HG03469 (cell line): ENCODE measurements at regions not wholly inside any gene's neighbourhood (a gene's known extent, or its start where the extent isn't known, plus 50 kb on each side); places are given as distances from the start of the nearest gene placed in this dataset.

Source experiments
- ATAC-seq: cut with Tn5 transposase; IDR thresholded peaks from one replicate; pipeline ENCODE4 v1.9.1; 2021; ENCODE audit warnings: mild to moderate bottlenecking, moderate library complexity, moderate number of reproducible peaks; ENCODE audit not compliant: unreplicated experiment

- no peak for ATAC-seq
These were observed 618.7 kb downstream of the DIAPH3 start for GRCh38 chr13:59545007-59545406.

DNA sequence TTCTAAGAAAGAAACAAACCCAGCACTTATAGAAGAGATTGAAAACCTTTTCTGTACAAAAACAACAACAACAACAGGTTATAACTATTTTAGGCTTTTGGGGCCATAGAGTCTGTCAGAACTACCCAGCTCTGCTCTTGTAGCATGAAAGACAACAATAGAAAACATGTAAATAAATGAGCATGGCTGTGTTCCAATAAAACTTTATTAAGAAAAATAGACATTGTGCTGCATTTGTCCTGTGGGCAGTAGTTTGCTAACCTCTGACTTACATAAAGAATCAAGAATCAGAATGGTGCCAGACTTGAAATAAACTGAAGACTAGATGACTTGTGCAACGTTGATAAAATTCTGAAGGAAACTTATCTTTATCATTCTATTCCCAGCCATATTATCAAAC, 617.5 kb downstream of the DIAPH3 start:
- ATAC-seq = no peak

DNA sequence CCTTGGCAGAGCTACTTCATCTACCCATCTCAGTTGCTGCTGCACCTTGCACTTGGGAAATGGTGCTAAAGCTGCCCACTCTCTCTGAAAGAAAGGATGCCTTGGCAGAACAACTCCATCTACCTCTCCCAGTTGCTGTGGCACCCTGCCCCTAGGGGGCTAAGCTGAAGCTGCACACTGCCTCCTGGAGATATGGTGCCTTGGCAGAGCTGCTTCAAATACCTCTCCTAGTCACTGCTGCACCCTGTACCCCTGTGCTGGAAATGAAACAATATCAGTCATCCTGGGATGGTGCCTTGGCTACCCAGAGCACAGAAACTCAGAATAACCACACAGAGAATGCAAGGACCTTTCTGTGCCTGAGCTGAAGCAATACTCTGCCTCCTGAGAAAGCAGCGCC, 615.8 kb downstream of the DIAPH3 start:
- no peak for ATAC-seq

DNA sequence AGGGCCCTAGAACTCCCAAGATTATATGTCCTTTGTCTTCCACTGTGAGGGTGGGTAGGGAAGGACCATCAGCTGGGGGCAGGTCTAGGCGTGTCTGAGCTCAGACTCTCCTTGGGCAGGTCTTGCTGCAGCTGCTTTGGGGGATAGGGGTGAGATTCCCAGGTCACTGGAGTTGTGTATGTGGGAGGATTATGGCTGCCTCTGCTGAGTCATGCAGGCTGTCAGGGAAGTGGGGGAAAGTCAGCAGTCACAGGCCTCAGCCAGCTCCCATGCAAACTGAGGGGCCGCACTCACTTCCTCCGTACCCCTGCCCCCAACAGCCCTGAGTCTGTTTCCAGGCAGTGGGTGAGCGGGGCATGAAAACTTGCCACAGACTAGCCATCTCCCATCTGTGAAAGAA, 600.8 kb downstream of the DIAPH3 start:
- no peak for ATAC-seq

DNA sequence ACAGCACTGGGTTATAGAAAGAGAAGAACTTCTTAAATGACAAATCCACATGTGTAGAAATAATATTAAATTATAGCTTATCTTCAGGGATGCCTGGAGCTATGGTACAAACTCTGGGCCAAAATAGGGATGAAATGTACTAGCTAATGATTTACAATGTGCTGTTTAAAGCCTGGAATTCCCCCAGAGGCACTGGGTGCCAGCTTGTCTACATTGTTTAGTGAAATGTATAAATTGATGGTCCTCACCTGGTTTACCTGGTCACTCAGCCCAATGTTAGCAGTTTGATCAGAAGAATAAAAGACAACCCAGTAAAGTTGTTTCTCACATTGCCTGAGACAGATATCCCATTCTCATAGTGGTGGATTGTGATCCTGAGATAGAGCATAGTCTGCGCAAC, 597.2 kb downstream of the DIAPH3 start:
- ATAC-seq = no peak

DNA sequence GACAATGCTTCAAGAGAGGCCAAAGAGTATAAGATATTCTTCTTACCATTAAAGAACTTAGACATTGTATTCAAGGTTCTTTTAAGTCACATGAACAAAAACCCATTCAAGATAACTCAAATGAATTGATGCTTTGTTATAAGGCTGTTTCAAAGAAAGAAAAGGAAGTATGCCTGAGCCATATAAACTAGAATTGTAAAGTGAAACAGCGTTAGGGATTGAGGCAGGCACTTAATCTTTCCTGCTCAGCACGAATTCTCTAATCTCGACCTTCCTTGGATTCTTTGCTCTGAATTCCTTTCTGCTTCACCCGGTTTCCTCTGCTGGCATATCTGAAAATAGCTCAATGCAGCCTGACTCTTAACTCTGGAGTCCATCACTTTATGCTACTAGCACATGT, 595.4 kb downstream of the DIAPH3 start:
- ATAC-seq = no peak

GRCh38 chr13:59570204-59570603, 593.5 kb downstream of the DIAPH3 start:
- no peak for ATAC-seq

- no peak for ATAC-seq
These were observed 579.6 kb downstream of the DIAPH3 start for GRCh38 chr13:59584101-59584500.

- ATAC-seq = no peak
These were observed 578.7 kb downstream of the DIAPH3 start for GRCh38 chr13:59584761-59585670.

DNA sequence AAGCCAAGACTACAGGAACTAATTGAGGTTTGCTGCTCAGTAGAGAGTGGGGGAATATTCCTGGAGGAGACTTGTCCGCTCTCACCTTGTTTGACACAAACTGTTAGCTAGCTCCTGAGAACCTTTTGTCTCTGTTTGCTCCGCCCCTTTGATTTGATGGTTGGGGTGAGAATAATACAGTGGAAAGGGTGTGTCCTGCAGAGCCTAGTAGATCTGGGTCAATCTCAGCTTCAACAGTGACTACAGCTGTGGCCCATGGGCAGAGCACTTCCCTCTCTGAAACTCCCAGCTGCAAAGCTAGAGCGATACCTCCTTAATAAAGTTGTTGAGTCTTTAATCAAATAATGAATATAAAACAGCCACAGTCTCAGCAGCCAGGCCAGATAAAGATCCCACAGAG, 576.7 kb downstream of the DIAPH3 start:
- ATAC-seq = no peak

DNA sequence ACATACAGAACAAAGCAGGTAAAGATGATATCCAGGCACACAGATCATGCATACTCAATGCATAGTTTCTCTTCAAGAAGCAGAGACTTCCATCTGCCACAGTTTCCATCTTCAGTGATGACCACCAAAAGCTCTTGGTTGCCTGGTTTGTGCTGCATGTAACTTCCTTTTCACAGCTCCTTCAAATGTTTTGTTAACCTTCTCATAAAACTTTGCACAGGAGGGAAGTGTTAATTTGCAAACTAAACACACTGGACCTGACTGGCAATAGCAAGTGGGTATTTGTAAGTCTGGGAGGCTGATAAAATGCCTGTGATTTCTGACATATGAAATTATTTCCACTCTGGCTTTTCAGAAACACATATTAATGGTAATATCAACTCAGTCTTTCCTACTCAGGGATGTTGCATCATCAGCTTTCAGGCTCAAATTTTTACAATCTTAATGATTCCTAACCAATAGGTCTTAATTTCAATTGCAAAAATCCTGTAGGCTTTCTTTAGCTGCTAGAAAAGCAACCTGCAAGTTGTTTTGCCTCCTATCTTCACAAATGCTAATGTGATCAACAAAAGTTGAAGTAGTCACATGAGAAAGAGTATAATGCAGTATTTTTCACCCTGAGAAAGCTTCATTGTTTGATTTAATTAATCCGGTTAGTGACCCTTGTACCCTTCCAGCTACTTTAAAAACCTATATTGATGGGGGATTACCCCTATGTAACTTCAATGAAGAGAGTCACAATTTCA, 575.6 kb downstream of the DIAPH3 start:
- ATAC-seq = no peak

DNA sequence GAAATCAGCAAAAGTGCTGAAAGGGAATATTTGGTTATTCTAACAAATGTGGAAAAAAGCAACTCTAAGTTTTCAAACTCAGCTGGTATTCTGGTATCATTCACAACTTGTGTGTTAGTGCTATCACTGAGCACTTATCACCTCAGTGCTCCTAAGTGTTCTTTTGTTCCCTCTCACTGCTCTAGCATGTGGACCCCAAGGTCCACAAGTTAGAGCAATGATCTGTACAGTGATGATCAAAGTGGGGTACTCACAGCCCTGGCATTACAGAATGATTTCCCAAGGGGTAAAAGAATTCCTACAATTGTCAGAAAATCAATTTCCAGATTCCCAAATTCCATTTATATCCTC, 575.0 kb downstream of the DIAPH3 start:
- ATAC-seq = no peak

GRCh38 chr13:59601993-59602392, 561.7 kb downstream of the DIAPH3 start:
- no peak for ATAC-seq

DNA sequence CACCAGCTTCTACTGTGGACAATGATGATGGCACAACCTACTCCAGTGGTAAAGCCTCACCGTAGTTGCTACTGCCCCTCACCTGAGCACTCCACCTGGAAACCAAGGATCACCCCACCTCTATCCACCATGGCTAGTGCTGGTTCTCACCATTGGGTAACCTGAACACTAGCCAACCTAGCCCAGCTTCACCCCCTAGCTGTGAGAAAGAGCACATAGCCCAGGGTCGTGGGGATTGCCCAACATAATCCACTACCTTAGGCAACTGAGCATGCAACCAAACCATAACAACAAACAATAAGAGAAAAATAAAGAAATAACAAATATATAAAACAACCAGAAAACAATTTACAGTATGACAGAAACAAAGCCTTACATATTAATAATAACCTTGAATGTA, 560.1 kb downstream of the DIAPH3 start:
- ATAC-seq = no peak

DNA sequence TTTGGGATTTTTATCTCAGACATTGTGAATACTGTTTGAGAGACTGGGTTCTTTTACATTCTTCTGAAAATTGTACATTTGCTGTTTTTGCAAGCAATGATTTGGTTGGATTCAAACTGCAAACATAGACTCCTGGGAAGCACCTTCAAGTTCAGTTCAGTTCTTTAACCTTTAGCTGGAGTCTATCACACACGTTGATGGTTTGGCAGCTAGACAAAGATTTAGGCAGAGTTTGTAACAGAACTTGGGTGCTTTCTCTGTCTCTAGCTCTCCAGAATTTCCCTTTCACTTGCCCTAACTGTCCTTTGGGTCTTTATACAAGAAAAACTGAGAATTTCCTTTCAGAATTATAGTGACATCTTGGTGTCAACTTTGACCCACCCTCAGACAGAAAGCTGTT, 556.6 kb downstream of the DIAPH3 start:
- no peak for ATAC-seq

DNA sequence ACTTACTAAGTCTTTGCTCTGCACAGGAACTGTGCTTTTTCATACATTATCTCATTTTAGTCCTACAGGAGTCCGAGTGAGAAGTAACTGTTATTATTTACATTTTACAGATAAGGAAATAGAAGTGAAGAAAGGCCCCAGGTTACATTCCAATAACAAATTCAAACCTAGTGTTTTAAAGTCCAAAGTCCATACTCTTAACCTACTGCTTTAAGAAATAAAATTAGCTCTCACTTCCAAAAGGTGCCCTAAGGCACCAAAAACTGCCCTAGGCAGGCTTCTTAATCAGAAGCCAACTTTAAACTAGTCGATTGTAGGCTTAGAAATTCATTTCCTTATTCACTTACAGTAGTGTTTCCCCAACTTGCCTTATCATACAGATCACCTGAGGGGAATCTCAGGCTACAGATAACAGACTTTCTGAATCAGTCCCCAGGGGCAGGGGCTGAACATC, 555.9 kb downstream of the DIAPH3 start:
- no peak for ATAC-seq

DNA sequence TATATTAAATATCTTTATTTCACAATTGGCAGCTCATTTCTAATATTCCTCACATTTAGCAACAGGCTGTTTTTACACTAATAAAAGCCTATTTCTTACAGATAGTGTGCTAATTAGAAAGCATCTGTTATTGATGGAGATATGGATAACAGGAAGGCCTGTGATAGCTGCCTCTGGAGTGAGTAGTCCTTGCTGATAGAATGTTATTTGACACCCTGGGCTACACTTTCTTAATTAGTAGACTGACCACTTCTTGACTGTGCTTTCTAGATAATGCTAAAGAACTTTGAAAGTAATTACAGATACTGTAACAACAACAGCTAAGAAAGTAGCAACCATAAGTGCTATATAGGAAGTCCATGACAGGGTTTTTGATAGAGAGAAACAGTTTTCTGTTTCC, 554.3 kb downstream of the DIAPH3 start:
- ATAC-seq = no peak
